ENCODE measurements at regions not wholly inside any gene's neighbourhood (a gene's known extent, or its start where the extent isn't known, plus 50 kb on each side); places are given as distances from the start of the nearest gene placed in this dataset.

DNA sequence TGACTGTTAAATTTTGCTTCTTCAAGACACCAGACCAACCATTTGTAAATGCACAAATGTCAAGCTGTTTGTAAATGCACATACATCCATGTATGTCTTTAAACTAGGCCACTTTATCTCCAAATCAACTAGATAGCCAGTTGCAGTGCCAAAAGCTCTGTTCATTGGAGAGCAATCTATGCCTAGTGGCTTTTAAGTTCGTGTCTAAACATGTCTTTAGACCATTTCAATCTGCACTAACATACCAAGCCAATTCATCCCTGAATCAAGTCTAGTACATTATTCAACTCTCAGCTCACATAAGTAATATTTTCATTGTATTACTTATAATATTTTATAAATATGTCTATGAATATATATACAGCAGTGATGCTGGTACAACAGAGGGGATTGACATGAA is 985.9 kb downstream of the CDH18 start:
- no peak for TF ChIP-seq SPI1 (IDR thresholded peaks at IDR 0.05; ENCODE audit: borderline replicate concordance, low read depth)
- TF ChIP-seq, protein P1, sequence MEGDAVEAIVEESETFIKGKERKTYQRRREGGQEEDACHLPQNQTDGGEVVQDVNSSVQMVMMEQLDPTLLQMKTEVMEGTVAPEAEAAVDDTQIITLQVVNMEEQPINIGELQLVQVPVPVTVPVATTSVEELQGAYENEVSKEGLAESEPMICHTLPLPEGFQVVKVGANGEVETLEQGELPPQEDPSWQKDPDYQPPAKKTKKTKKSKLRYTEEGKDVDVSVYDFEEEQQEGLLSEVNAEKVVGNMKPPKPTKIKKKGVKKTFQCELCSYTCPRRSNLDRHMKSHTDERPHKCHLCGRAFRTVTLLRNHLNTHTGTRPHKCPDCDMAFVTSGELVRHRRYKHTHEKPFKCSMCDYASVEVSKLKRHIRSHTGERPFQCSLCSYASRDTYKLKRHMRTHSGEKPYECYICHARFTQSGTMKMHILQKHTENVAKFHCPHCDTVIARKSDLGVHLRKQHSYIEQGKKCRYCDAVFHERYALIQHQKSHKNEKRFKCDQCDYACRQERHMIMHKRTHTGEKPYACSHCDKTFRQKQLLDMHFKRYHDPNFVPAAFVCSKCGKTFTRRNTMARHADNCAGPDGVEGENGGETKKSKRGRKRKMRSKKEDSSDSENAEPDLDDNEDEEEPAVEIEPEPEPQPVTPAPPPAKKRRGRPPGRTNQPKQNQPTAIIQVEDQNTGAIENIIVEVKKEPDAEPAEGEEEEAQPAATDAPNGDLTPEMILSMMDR (IDR thresholded peaks at IDR 0.05; ENCODE audit: insufficient read depth, low read length), result no peak
- no peak for TF ChIP-seq POLR2AphosphoS5 (IDR thresholded peaks at IDR 0.05; ENCODE audit: low read depth)
- TF ChIP-seq, protein P2, sequence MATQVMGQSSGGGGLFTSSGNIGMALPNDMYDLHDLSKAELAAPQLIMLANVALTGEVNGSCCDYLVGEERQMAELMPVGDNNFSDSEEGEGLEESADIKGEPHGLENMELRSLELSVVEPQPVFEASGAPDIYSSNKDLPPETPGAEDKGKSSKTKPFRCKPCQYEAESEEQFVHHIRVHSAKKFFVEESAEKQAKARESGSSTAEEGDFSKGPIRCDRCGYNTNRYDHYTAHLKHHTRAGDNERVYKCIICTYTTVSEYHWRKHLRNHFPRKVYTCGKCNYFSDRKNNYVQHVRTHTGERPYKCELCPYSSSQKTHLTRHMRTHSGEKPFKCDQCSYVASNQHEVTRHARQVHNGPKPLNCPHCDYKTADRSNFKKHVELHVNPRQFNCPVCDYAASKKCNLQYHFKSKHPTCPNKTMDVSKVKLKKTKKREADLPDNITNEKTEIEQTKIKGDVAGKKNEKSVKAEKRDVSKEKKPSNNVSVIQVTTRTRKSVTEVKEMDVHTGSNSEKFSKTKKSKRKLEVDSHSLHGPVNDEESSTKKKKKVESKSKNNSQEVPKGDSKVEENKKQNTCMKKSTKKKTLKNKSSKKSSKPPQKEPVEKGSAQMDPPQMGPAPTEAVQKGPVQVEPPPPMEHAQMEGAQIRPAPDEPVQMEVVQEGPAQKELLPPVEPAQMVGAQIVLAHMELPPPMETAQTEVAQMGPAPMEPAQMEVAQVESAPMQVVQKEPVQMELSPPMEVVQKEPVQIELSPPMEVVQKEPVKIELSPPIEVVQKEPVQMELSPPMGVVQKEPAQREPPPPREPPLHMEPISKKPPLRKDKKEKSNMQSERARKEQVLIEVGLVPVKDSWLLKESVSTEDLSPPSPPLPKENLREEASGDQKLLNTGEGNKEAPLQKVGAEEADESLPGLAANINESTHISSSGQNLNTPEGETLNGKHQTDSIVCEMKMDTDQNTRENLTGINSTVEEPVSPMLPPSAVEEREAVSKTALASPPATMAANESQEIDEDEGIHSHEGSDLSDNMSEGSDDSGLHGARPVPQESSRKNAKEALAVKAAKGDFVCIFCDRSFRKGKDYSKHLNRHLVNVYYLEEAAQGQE (IDR thresholded peaks at IDR 0.05; ENCODE audit: insufficient replicate concordance, low read depth), result no peak
- no peak for TF ChIP-seq GABPA (IDR thresholded peaks at IDR 0.05; ENCODE audit: low read depth)
- no peak for DNase-seq (ENCODE audit: low read depth in 1 of 2, low spot score in 1 of 2)
- H3K27ac ChIP-seq (replicated peaks), result no peak overlapping the region
- no peak overlapping the region for H3K4me3 ChIP-seq (replicated peaks; ENCODE audit: insufficient read depth, low read length)
- no peaks in the 10 kb centered on the region for H3K27me3 ChIP-seq (ENCODE audit: insufficient read depth, poor library complexity, severe bottlenecking)

DNA sequence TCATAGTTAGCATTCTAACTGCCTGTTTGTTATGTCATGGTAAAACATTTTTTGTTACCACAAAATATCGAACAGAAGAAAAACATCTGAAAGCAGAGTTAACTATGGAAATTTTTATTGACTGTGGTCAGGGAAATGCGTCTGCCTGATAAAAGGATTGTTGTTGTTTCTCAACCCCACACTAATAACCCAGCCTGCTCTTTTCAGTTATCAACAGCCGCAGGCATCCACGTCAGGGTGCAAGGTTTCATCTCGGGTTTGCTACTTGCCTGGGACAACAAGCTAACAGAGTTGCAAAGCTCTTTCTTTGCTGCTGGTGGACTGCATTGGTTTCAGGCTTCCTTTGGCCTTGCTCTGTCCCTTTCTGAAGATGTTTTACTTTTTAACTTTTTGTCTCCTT is 969.2 kb downstream of the CDH18 start:
- H3K27ac ChIP-seq (replicated peaks), result no peak overlapping the region
- H3K27me3 ChIP-seq (ENCODE audit: insufficient read depth, poor library complexity, severe bottlenecking), result no peaks in the 10 kb centered on the region
- H3K4me3 ChIP-seq (replicated peaks; ENCODE audit: insufficient read depth, low read length), result no peak overlapping the region
- TF ChIP-seq, protein P1 (IDR thresholded peaks at IDR 0.05; ENCODE audit: insufficient read depth, low read length), result no peak
- TF ChIP-seq POLR2AphosphoS5 (IDR thresholded peaks at IDR 0.05; ENCODE audit: low read depth), result no peak
- no peak for TF ChIP-seq GABPA (IDR thresholded peaks at IDR 0.05; ENCODE audit: low read depth)
- TF ChIP-seq SPI1 (IDR thresholded peaks at IDR 0.05; ENCODE audit: borderline replicate concordance, low read depth), result no peak
- TF ChIP-seq, protein P2 (IDR thresholded peaks at IDR 0.05; ENCODE audit: insufficient replicate concordance, low read depth), result no peak
- DNase-seq (ENCODE audit: low read depth in 1 of 2, low spot score in 1 of 2), result no peak

DNA sequence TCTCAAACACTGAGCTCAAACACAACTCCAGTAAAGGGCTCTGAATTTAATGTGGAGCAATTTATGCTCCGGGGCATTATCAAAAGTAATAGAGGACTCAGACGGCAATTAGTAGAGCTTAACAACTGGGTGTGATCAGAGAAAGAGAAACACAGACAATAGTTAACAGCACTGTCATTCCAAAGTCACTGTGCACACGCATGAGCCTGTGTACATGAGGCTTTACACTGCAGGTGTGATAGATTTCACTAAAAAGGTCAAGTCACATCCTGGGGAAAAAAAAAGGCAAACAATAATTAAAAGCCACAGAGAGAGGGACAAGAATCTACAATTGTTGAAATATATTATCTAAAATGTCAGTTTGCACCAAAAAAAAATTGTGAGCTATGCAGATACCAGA is 956.5 kb downstream of the CDH18 start:
- no peak overlapping the region for H3K27ac ChIP-seq (replicated peaks)
- H3K4me3 ChIP-seq (replicated peaks; ENCODE audit: insufficient read depth, low read length), result no peak overlapping the region
- DNase-seq (ENCODE audit: low read depth in 1 of 2, low spot score in 1 of 2), result no peak
- no peaks in the 10 kb centered on the region for H3K27me3 ChIP-seq (ENCODE audit: insufficient read depth, poor library complexity, severe bottlenecking)
- TF ChIP-seq SPI1 (IDR thresholded peaks at IDR 0.05; ENCODE audit: borderline replicate concordance, low read depth), result no peak
- TF ChIP-seq POLR2AphosphoS5 (IDR thresholded peaks at IDR 0.05; ENCODE audit: low read depth), result no peak
- TF ChIP-seq, protein P1 (IDR thresholded peaks at IDR 0.05; ENCODE audit: insufficient read depth, low read length), result no peak
- no peak for TF ChIP-seq GABPA (IDR thresholded peaks at IDR 0.05; ENCODE audit: low read depth)
- TF ChIP-seq, protein P2 (IDR thresholded peaks at IDR 0.05; ENCODE audit: insufficient replicate concordance, low read depth), result no peak

All from HL-60 (cell line).